ENCODE measurements at regions not wholly inside any gene's neighbourhood (a gene's known extent, or its start where the extent isn't known, plus 50 kb on each side); places are given as distances from the start of the nearest gene placed in this dataset.

- no peak for TF ChIP-seq CTCF (IDR thresholded peaks at IDR 0.05)
- no peak for TF ChIP-seq POLR2A (IDR thresholded peaks at IDR 0.05)
These were observed 1147.5 kb upstream of the ACVR2A start for GRCh38 chr2:146697307-146697706.

Measured in testis (tissue), 2 donors.